ENCODE measurements at regions not wholly inside any gene's neighbourhood (a gene's known extent, or its start where the extent isn't known, plus 50 kb on each side); places are given as distances from the start of the nearest gene placed in this dataset.

- H3K4me3 ChIP-seq (ENCODE audit: low read length in 2 of 2) = no peak overlapping the region
- H3K9ac ChIP-seq (ENCODE audit: low read length in 2 of 2) = no peak overlapping the region
- no peaks in the 10 kb centered on the region for H3K9me3 ChIP-seq (ENCODE audit: control insufficient read depth in 2 of 2, low read length in 2 of 2)
- H3K4me1 ChIP-seq (ENCODE audit: control insufficient read depth, insufficient read depth, low read length) = no peaks in the 10 kb centered on the region
- H3K36me3 ChIP-seq (ENCODE audit: control insufficient read depth in 2 of 2, insufficient read depth in 2 of 2, low read length in 2 of 2) = no peaks in the 10 kb centered on the region
- H3K27me3 ChIP-seq (ENCODE audit: control insufficient read depth in 1 of 2, insufficient read depth in 2 of 2, low read length in 2 of 2) = no peaks in the 10 kb centered on the region
- H3K27ac ChIP-seq (ENCODE audit: low read length) = no peak overlapping the region
Measured at GRCh38 chr10:129382401-129382800, 84.6 kb upstream of the MGMT start.

- Histone ChIP-seq H3K4me3 (ENCODE audit: low read length in 2 of 2) (no peak overlapping the region), H3K9ac (ENCODE audit: low read length in 2 of 2) (no peak overlapping the region), H3K27ac (ENCODE audit: low read length) (no peak overlapping the region), H3K4me1 (ENCODE audit: control insufficient read depth, insufficient read depth, low read length) (no peaks in the 10 kb centered on the region), H3K36me3 (ENCODE audit: control insufficient read depth in 2 of 2, insufficient read depth in 2 of 2, low read length in 2 of 2) (no peaks in the 10 kb centered on the region), H3K9me3 (ENCODE audit: control insufficient read depth in 2 of 2, low read length in 2 of 2) (no peaks in the 10 kb centered on the region), H3K27me3 (ENCODE audit: control insufficient read depth in 1 of 2, insufficient read depth in 2 of 2, low read length in 2 of 2) (peaks cover 0 to 3% of the 10 kb centered on the region in 2 donors)
Measured at GRCh38 chr10:129383651-129384050, 83.4 kb upstream of the MGMT start.

GRCh38 chr10:129385600-129385999 lies 81.4 kb upstream of the MGMT start:
- no peaks in the 10 kb centered on the region for H3K9me3 ChIP-seq (ENCODE audit: control insufficient read depth in 2 of 2, low read length in 2 of 2)
- H3K4me1 ChIP-seq (ENCODE audit: control insufficient read depth, insufficient read depth, low read length) = no peaks in the 10 kb centered on the region
- H3K4me3 ChIP-seq (ENCODE audit: low read length in 2 of 2) = no peak overlapping the region
- H3K9ac ChIP-seq (ENCODE audit: low read length in 2 of 2) = no peak overlapping the region
- H3K27me3 ChIP-seq (ENCODE audit: control insufficient read depth in 1 of 2, insufficient read depth in 2 of 2, low read length in 2 of 2) = peaks cover 0 to 3% of the 10 kb centered on the region in 2 donors
- H3K36me3 ChIP-seq (ENCODE audit: control insufficient read depth in 2 of 2, insufficient read depth in 2 of 2, low read length in 2 of 2) = no peaks in the 10 kb centered on the region
- no peak overlapping the region for H3K27ac ChIP-seq (ENCODE audit: low read length)

- Histone ChIP-seq H3K36me3 (ENCODE audit: control insufficient read depth in 2 of 2, insufficient read depth in 2 of 2, low read length in 2 of 2) (no peaks in the 10 kb centered on the region), H3K4me3 (ENCODE audit: low read length in 2 of 2) (no peak overlapping the region), H3K27ac (ENCODE audit: low read length) (no peak overlapping the region), H3K4me1 (ENCODE audit: control insufficient read depth, insufficient read depth, low read length) (no peaks in the 10 kb centered on the region), H3K27me3 (ENCODE audit: control insufficient read depth in 1 of 2, insufficient read depth in 2 of 2, low read length in 2 of 2) (peaks cover 0 to 3% of the 10 kb centered on the region in 2 donors), H3K9me3 (ENCODE audit: control insufficient read depth in 2 of 2, low read length in 2 of 2) (no peaks in the 10 kb centered on the region), H3K9ac (ENCODE audit: low read length in 2 of 2) (no peak overlapping the region)
Measured at GRCh38 chr10:129386415-129387257, 80.4 kb upstream of the MGMT start.

DNA sequence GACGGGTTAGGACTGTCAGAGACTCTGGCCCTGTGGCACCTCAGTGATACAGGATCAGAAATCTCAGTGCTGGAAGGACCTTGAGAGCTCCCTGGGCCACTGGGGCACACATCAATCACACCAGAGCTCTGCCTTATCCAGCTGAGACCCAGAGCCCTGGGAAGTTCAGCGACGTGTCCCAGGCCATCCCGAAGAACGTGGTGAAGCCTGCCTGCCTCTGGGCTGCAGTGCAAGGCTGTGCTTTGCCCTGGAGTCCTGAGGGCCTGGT lies 79.8 kb upstream of the MGMT start:
- Histone ChIP-seq H3K36me3 (ENCODE audit: control insufficient read depth in 2 of 2, insufficient read depth in 2 of 2, low read length in 2 of 2) (no peaks in the 10 kb centered on the region), H3K4me3 (ENCODE audit: low read length in 2 of 2) (no peak overlapping the region), H3K9ac (ENCODE audit: low read length in 2 of 2) (no peak overlapping the region), H3K9me3 (ENCODE audit: control insufficient read depth in 2 of 2, low read length in 2 of 2) (no peaks in the 10 kb centered on the region), H3K27ac (ENCODE audit: low read length) (no peak overlapping the region), H3K27me3 (ENCODE audit: control insufficient read depth in 1 of 2, insufficient read depth in 2 of 2, low read length in 2 of 2) (peaks cover 3 to 4% of the 10 kb centered on the region in 2 donors), H3K4me1 (ENCODE audit: control insufficient read depth, insufficient read depth, low read length) (no peaks in the 10 kb centered on the region)

- H3K36me3 ChIP-seq (ENCODE audit: control insufficient read depth in 2 of 2, insufficient read depth in 2 of 2, low read length in 2 of 2) = no peaks in the 10 kb centered on the region
- H3K4me3 ChIP-seq (ENCODE audit: low read length in 2 of 2) = no peak overlapping the region
- H3K4me1 ChIP-seq (ENCODE audit: control insufficient read depth, insufficient read depth, low read length) = no peaks in the 10 kb centered on the region
- H3K9ac ChIP-seq (ENCODE audit: low read length in 2 of 2) = no peak overlapping the region
- no peaks in the 10 kb centered on the region for H3K9me3 ChIP-seq (ENCODE audit: control insufficient read depth in 2 of 2, low read length in 2 of 2)
- H3K27ac ChIP-seq (ENCODE audit: low read length) = no peak overlapping the region
- H3K27me3 ChIP-seq (ENCODE audit: control insufficient read depth in 1 of 2, insufficient read depth in 2 of 2, low read length in 2 of 2) = peaks cover 3 to 4% of the 10 kb centered on the region in 2 donors
Measured at GRCh38 chr10:129388435-129388834, 78.6 kb upstream of the MGMT start.

DNA sequence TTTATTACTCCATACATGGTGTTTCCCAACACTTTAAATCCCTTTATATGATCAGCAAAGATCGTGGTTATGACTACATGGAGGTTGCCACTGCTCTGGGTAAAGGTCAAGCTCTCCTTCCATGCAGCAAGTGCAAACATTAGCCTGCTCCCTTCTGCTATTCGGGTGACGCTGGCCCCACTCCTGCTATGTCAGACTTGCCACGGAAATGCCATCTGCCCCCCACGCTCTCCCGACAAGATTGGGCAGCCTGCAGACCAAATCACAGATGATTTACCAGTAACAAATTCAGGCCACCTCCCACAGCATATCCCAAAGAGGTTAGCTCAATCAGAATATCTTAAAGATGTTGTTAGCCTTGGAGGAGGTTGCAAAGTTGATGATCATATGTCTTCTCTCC lies 77.8 kb upstream of the MGMT start:
- Histone ChIP-seq H3K36me3 (ENCODE audit: control insufficient read depth in 2 of 2, insufficient read depth in 2 of 2, low read length in 2 of 2) (no peaks in the 10 kb centered on the region), H3K9me3 (ENCODE audit: control insufficient read depth in 2 of 2, low read length in 2 of 2) (no peaks in the 10 kb centered on the region), H3K4me1 (ENCODE audit: control insufficient read depth, insufficient read depth, low read length) (no peaks in the 10 kb centered on the region), H3K27ac (ENCODE audit: low read length) (no peak overlapping the region), H3K9ac (ENCODE audit: low read length in 2 of 2) (no peak overlapping the region), H3K4me3 (ENCODE audit: low read length in 2 of 2) (no peak overlapping the region), H3K27me3 (ENCODE audit: control insufficient read depth in 1 of 2, insufficient read depth in 2 of 2, low read length in 2 of 2) (peaks cover 3 to 4% of the 10 kb centered on the region in 2 donors)

GRCh38 chr10:129390147-129390546 lies 76.9 kb upstream of the MGMT start:
- Histone ChIP-seq H3K36me3 (ENCODE audit: control insufficient read depth in 2 of 2, insufficient read depth in 2 of 2, low read length in 2 of 2) (no peaks in the 10 kb centered on the region), H3K4me3 (ENCODE audit: low read length in 2 of 2) (no peak overlapping the region), H3K9ac (ENCODE audit: low read length in 2 of 2) (no peak overlapping the region), H3K27me3 (ENCODE audit: control insufficient read depth in 1 of 2, insufficient read depth in 2 of 2, low read length in 2 of 2) (peaks cover 4 to 7% of the 10 kb centered on the region in 2 donors), H3K4me1 (ENCODE audit: control insufficient read depth, insufficient read depth, low read length) (no peaks in the 10 kb centered on the region), H3K27ac (ENCODE audit: low read length) (no peak overlapping the region), H3K9me3 (ENCODE audit: control insufficient read depth in 2 of 2, low read length in 2 of 2) (no peaks in the 10 kb centered on the region)

DNA sequence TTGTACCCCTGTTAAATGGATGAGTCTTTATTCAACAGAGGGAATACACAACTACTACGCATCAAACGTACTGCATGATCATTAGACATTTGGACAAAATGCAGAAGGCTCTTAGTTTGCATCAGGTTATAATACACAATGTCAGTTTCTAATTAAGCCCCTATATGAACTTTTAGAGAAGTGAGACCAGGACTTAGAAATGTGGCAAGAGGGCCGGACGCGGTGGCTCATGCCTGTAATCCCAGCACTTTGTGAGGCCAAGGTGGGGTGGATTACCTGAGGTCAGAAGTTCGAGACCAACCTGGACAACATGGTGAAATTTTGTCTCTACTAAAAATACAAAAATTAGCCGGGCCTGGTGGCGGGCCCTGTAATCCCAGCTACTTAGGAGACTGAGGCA lies 76.3 kb upstream of the MGMT start:
- peaks cover 4 to 7% of the 10 kb centered on the region in 2 donors for H3K27me3 ChIP-seq (ENCODE audit: control insufficient read depth in 1 of 2, insufficient read depth in 2 of 2, low read length in 2 of 2)
- H3K36me3 ChIP-seq (ENCODE audit: control insufficient read depth in 2 of 2, insufficient read depth in 2 of 2, low read length in 2 of 2) = no peaks in the 10 kb centered on the region
- H3K4me1 ChIP-seq (ENCODE audit: control insufficient read depth, insufficient read depth, low read length) = no peaks in the 10 kb centered on the region
- H3K27ac ChIP-seq (ENCODE audit: low read length) = no peak overlapping the region
- no peak overlapping the region for H3K4me3 ChIP-seq (ENCODE audit: low read length in 2 of 2)
- H3K9me3 ChIP-seq (ENCODE audit: control insufficient read depth in 2 of 2, low read length in 2 of 2) = no peaks in the 10 kb centered on the region
- H3K9ac ChIP-seq (ENCODE audit: low read length in 2 of 2) = no peak overlapping the region

GRCh38 chr10:129391464-129391863 lies 75.6 kb upstream of the MGMT start:
- H3K9me3 ChIP-seq (ENCODE audit: control insufficient read depth in 2 of 2, low read length in 2 of 2) = no peaks in the 10 kb centered on the region
- H3K9ac ChIP-seq (ENCODE audit: low read length in 2 of 2) = no peak overlapping the region
- no peak overlapping the region for H3K4me3 ChIP-seq (ENCODE audit: low read length in 2 of 2)
- peaks cover 4 to 7% of the 10 kb centered on the region in 2 donors for H3K27me3 ChIP-seq (ENCODE audit: control insufficient read depth in 1 of 2, insufficient read depth in 2 of 2, low read length in 2 of 2)
- no peaks in the 10 kb centered on the region for H3K4me1 ChIP-seq (ENCODE audit: control insufficient read depth, insufficient read depth, low read length)
- no peaks in the 10 kb centered on the region for H3K36me3 ChIP-seq (ENCODE audit: control insufficient read depth in 2 of 2, insufficient read depth in 2 of 2, low read length in 2 of 2)
- H3K27ac ChIP-seq (ENCODE audit: low read length) = no peak overlapping the region

DNA sequence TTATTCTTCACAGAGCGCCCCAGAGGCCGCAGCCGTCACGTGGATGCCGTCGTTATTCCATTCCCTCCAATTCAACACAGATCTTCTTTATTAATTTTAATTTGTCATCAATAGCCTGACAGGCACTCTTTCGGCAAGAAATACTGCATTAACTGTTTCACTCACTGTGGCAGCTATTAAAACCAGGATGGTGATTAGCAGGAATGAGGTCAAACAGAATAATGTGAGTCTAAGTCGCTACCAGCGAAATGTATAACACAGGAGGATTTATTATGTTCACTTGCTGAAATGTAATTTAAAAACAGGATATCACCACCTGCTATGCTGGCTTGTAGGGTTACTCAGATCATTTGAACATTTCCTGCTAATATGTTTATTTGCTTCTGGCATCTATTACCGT lies 74.2 kb upstream of the MGMT start:
- Histone ChIP-seq H3K36me3 (ENCODE audit: control insufficient read depth in 2 of 2, insufficient read depth in 2 of 2, low read length in 2 of 2) (no peaks in the 10 kb centered on the region), H3K27me3 (ENCODE audit: control insufficient read depth in 1 of 2, insufficient read depth in 2 of 2, low read length in 2 of 2) (peaks cover 4 to 7% of the 10 kb centered on the region in 2 donors), H3K9me3 (ENCODE audit: control insufficient read depth in 2 of 2, low read length in 2 of 2) (no peaks in the 10 kb centered on the region), H3K4me3 (ENCODE audit: low read length in 2 of 2) (no peak overlapping the region), H3K9ac (ENCODE audit: low read length in 2 of 2) (no peak overlapping the region), H3K4me1 (ENCODE audit: control insufficient read depth, insufficient read depth, low read length) (no peaks in the 10 kb centered on the region), H3K27ac (ENCODE audit: low read length) (no peak overlapping the region)
